ENCODE measurements at regions not wholly inside any gene's neighbourhood (a gene's known extent, or its start where the extent isn't known, plus 50 kb on each side); places are given as distances from the start of the nearest gene placed in this dataset.

GRCh38 chr10:130341356-130341755, 205.2 kb downstream of the GLRX3 start:
- TF ChIP-seq FOXM1 (IDR thresholded peaks at IDR 0.05; ENCODE audit: borderline replicate concordance) (no peak), ARNT (IDR thresholded peaks at IDR 0.05) (no peak), PKNOX1 (IDR thresholded peaks at IDR 0.05) (no peak), SP1 (IDR thresholded peaks at IDR 0.05) (no peak), BHLHE40 (IDR thresholded peaks at IDR 0.05; ENCODE audit: borderline replicate concordance) (no peak), FOXK2 (IDR thresholded peaks at IDR 0.05) (no peak), TARDBP (IDR thresholded peaks at IDR 0.05) (no peak), SUZ12 (IDR thresholded peaks at IDR 0.05) (no peak), NFRKB (IDR thresholded peaks at IDR 0.05) (no peak), LEF1 (IDR thresholded peaks at IDR 0.05; ENCODE audit: borderline replicate concordance) (no peak), HDGF (IDR thresholded peaks at IDR 0.05; ENCODE audit: borderline replicate concordance) (no peak)

Measured in HEK293T (cell line).